Ecto neural progenitor cell (in vitro differentiated cells): ENCODE measurements at regions not wholly inside any gene's neighbourhood (a gene's known extent, or its start where the extent isn't known, plus 50 kb on each side); places are given as distances from the start of the nearest gene placed in this dataset.

Source experiments
- DNase-seq: peaks from one replicate; pipeline ENCODE4 v3.0.0-alpha.2; 2018; ENCODE audit warnings: low spot score

GRCh38 chr2:234635284-234635683 is 138.4 kb upstream of the ARL4C start:
- no peak for DNase-seq

GRCh38 chr2:234633581-234634230 is 136.8 kb upstream of the ARL4C start:
- no peak for DNase-seq

GRCh38 chr2:234632527-234633391 is 135.9 kb upstream of the ARL4C start:
- DNase-seq: peak; percentile 26

GRCh38 chr2:234631646-234632514 is 135.0 kb upstream of the ARL4C start:
- no peak for DNase-seq

- DNase-seq: no peak
Observed at GRCh38 chr2:234630801-234631261, 133.9 kb upstream of the ARL4C start.

- no peak for DNase-seq
Observed at GRCh38 chr2:234629596-234629995, 132.7 kb upstream of the ARL4C start.

GRCh38 chr2:234628953-234629352 is 132.1 kb upstream of the ARL4C start:
- no peak for DNase-seq

- no peak for DNase-seq
Observed at GRCh38 chr2:234627308-234627707, 130.4 kb upstream of the ARL4C start.

GRCh38 chr2:234626566-234627130 is 129.8 kb upstream of the ARL4C start:
- no peak for DNase-seq

GRCh38 chr2:234625626-234626250 is 128.9 kb upstream of the ARL4C start:
- no peak for DNase-seq

- no peak for DNase-seq
Observed at GRCh38 chr2:234623521-234623991, 126.7 kb upstream of the ARL4C start.

GRCh38 chr2:234621120-234621519 is 124.2 kb upstream of the ARL4C start:
- DNase-seq: no peak

GRCh38 chr2:234620018-234620417 is 123.1 kb upstream of the ARL4C start:
- DNase-seq: no peak

- no peak for DNase-seq
Observed at GRCh38 chr2:234615643-234616356, 118.9 kb upstream of the ARL4C start.

GRCh38 chr2:234611209-234611608 is 114.3 kb upstream of the ARL4C start:
- DNase-seq: no peak

GRCh38 chr2:234608946-234609345 is 112.1 kb upstream of the ARL4C start:
- DNase-seq: no peak

- peak; percentile 14 for DNase-seq
Observed at GRCh38 chr2:234607691-234608090, 110.8 kb upstream of the ARL4C start.

- DNase-seq: no peak
Observed at GRCh38 chr2:234606896-234607295, 110.0 kb upstream of the ARL4C start.

- peak; percentile 31 for DNase-seq
Observed at GRCh38 chr2:234603619-234604018, 106.7 kb upstream of the ARL4C start.

GRCh38 chr2:234601213-234601612 is 104.3 kb upstream of the ARL4C start:
- no peak for DNase-seq

- no peak for DNase-seq
Observed at GRCh38 chr2:234597576-234597861, 100.6 kb upstream of the ARL4C start.
